ENCODE measurements at regions not wholly inside any gene's neighbourhood (a gene's known extent, or its start where the extent isn't known, plus 50 kb on each side); places are given as distances from the start of the nearest gene placed in this dataset.

GRCh38 chr2:7766088-7766722 lies 849.0 kb downstream of the RNF144A start:
- no peak for DNase-seq

GRCh38 chr2:7766978-7767565 lies 849.9 kb downstream of the RNF144A start:
- no peak for DNase-seq

GRCh38 chr2:7767902-7768301 lies 850.7 kb downstream of the RNF144A start:
- DNase-seq, result no peak

GRCh38 chr2:7771781-7772180 lies 854.6 kb downstream of the RNF144A start:
- DNase-seq, result no peak

- DNase-seq, result peak; percentile 85 to 96 (median 90)
These were observed 856.4 kb downstream of the RNF144A start for GRCh38 chr2:7773362-7774360.

GRCh38 chr2:7774481-7774880 lies 857.3 kb downstream of the RNF144A start:
- DNase-seq, result no peak

- DNase-seq, result no peak
These were observed 860.5 kb downstream of the RNF144A start for GRCh38 chr2:7777668-7778067.

- no peak for DNase-seq
These were observed 863.1 kb downstream of the RNF144A start for GRCh38 chr2:7780321-7780720.

GRCh38 chr2:7785700-7786099 lies 868.5 kb downstream of the RNF144A start:
- no peak for DNase-seq

GRCh38 chr2:7788736-7789135 lies 871.5 kb downstream of the RNF144A start:
- no peak for DNase-seq

GRCh38 chr2:7792031-7792651 lies 874.9 kb downstream of the RNF144A start:
- no peak for DNase-seq

- peak; percentile 44 to 83 (median 66) for DNase-seq
These were observed 878.8 kb downstream of the RNF144A start for GRCh38 chr2:7795778-7796563.

GRCh38 chr2:7800031-7800430 lies 881.8 kb upstream of the ID2 start:
- DNase-seq, result peak in 3 of 4 experiments; percentile 11 to 26 (median 15)

- no peak for DNase-seq
These were observed 880.6 kb upstream of the ID2 start for GRCh38 chr2:7801212-7801611.

GRCh38 chr2:7803515-7803914 lies 878.3 kb upstream of the ID2 start:
- DNase-seq, result no peak

- DNase-seq, result no peak
These were observed 872.2 kb upstream of the ID2 start for GRCh38 chr2:7809640-7810039.

- DNase-seq, result no peak
These were observed 870.8 kb upstream of the ID2 start for GRCh38 chr2:7811073-7811472.

- DNase-seq, result no peak
These were observed 869.4 kb upstream of the ID2 start for GRCh38 chr2:7812231-7812995.

- DNase-seq, result no peak
These were observed 868.1 kb upstream of the ID2 start for GRCh38 chr2:7813541-7814292.

- DNase-seq, result no peak
These were observed 866.1 kb upstream of the ID2 start for GRCh38 chr2:7815726-7816125.

- DNase-seq, result no peak
These were observed 865.6 kb upstream of the ID2 start for GRCh38 chr2:7816233-7816632.

Measured in suppressor macrophage (primary cell).